ENCODE measurements at regions not wholly inside any gene's neighbourhood (a gene's known extent, or its start where the extent isn't known, plus 50 kb on each side); places are given as distances from the start of the nearest gene placed in this dataset.

GRCh38 chr7:145902123-145902522 is 214.5 kb upstream of the CNTNAP2 start:
- Histone ChIP-seq H3K36me3 (no peaks in the 10 kb centered on the region), H3K9me3 (peaks cover 3% of the 10 kb centered on the region), H3K27ac (no peak overlapping the region), H3K4me3 (no peak overlapping the region), H3K4me1 (ENCODE audit: control insufficient read depth in 1 of 2, low read depth in 2 of 2) (no peaks in the 10 kb centered on the region), H3K27me3 (replicated peaks; ENCODE audit: insufficient read depth) (no peaks in the 10 kb centered on the region)
- TF ChIP-seq CTCF (IDR thresholded peaks at IDR 0.05) = no peak
- ATAC-seq (ENCODE audit: insufficient number of reproducible peaks, low FRiP score, low read depth) (no peak), DNase-seq (ENCODE audit: low spot score) (no peak)

- DNase-seq (ENCODE audit: low spot score) = no peak
- TF ChIP-seq CTCF (IDR thresholded peaks at IDR 0.05) = no peak
- ATAC-seq (ENCODE audit: insufficient number of reproducible peaks, low FRiP score, low read depth) = no peak
- Histone ChIP-seq H3K27ac (no peak overlapping the region), H3K4me1 (ENCODE audit: control insufficient read depth in 1 of 2, low read depth in 2 of 2) (no peaks in the 10 kb centered on the region), H3K27me3 (replicated peaks; ENCODE audit: insufficient read depth) (no peaks in the 10 kb centered on the region), H3K9me3 (peaks cover 3% of the 10 kb centered on the region), H3K36me3 (no peaks in the 10 kb centered on the region), H3K4me3 (no peak overlapping the region)
These were observed 216.7 kb upstream of the CNTNAP2 start for GRCh38 chr7:145899938-145900337.

GRCh38 chr7:145893925-145894535 is 222.6 kb upstream of the CNTNAP2 start:
- ATAC-seq (ENCODE audit: insufficient number of reproducible peaks, low FRiP score, low read depth) (no peak), DNase-seq (ENCODE audit: low spot score) (no peak)
- Histone ChIP-seq H3K27ac (no peak overlapping the region), H3K27me3 (replicated peaks; ENCODE audit: insufficient read depth) (no peaks in the 10 kb centered on the region), H3K4me3 (no peak overlapping the region), H3K36me3 (no peaks in the 10 kb centered on the region), H3K4me1 (ENCODE audit: control insufficient read depth in 1 of 2, low read depth in 2 of 2) (no peaks in the 10 kb centered on the region), H3K9me3 (peaks cover 3% of the 10 kb centered on the region)
- TF ChIP-seq CTCF (IDR thresholded peaks at IDR 0.05) = no peak

- H3K27ac ChIP-seq = no peak overlapping the region
- no peak for DNase-seq (ENCODE audit: low spot score)
- H3K4me1 ChIP-seq (ENCODE audit: control insufficient read depth in 1 of 2, low read depth in 2 of 2) = no peaks in the 10 kb centered on the region
- H3K27me3 ChIP-seq (replicated peaks; ENCODE audit: insufficient read depth) = no peaks in the 10 kb centered on the region
- no peak for TF ChIP-seq CTCF (IDR thresholded peaks at IDR 0.05)
- no peaks in the 10 kb centered on the region for H3K9me3 ChIP-seq
- H3K36me3 ChIP-seq = no peaks in the 10 kb centered on the region
- ATAC-seq (ENCODE audit: insufficient number of reproducible peaks, low FRiP score, low read depth) = no peak
- no peak overlapping the region for H3K4me3 ChIP-seq
These were observed 231.7 kb upstream of the CNTNAP2 start for GRCh38 chr7:145884716-145885514.

- Histone ChIP-seq H3K4me1 (ENCODE audit: control insufficient read depth in 1 of 2, low read depth in 2 of 2) (no peaks in the 10 kb centered on the region), H3K36me3 (no peaks in the 10 kb centered on the region), H3K27me3 (replicated peaks; ENCODE audit: insufficient read depth) (no peaks in the 10 kb centered on the region), H3K4me3 (no peak overlapping the region), H3K9me3 (no peaks in the 10 kb centered on the region), H3K27ac (no peak overlapping the region)
- no peak for DNase-seq (ENCODE audit: low spot score)
- ATAC-seq (ENCODE audit: insufficient number of reproducible peaks, low FRiP score, low read depth) = no peak
- TF ChIP-seq CTCF (IDR thresholded peaks at IDR 0.05) = no peak
These were observed 240.2 kb upstream of the CNTNAP2 start for GRCh38 chr7:145876376-145876775.

Measured in thoracic aorta (tissue), 2 donors.